ENCODE measurements at regions not wholly inside any gene's neighbourhood (a gene's known extent, or its start where the extent isn't known, plus 50 kb on each side); places are given as distances from the start of the nearest gene placed in this dataset.
"Not testable (repeated sequence)": the region's sequence is repeated elsewhere in the genome, so short reads cannot be mapped to it uniquely, and the experiment has no call there.

- H3K4me3 ChIP-seq (ENCODE audit: low read length in 3 of 3) = no peak overlapping the region
- H3K4me1 ChIP-seq (ENCODE audit: control insufficient read depth in 3 of 3, insufficient read depth in 3 of 3, low read length in 3 of 3) = no peaks in the 10 kb centered on the region
- H3K27me3 ChIP-seq (ENCODE audit: control insufficient read depth in 3 of 3, insufficient read depth in 3 of 3, low read length in 3 of 3) = no peaks in the 10 kb centered on the region
- no peaks in the 10 kb centered on the region for H3K9me3 ChIP-seq (ENCODE audit: control insufficient read depth in 3 of 3, low read length in 3 of 3)
- H3K9ac ChIP-seq (ENCODE audit: low read depth in 1 of 3, low read length in 3 of 3) = no peak overlapping the region
- H3K36me3 ChIP-seq (ENCODE audit: control insufficient read depth in 3 of 3, insufficient read depth in 3 of 3, low read length in 3 of 3) = no peaks in the 10 kb centered on the region
- H3K27ac ChIP-seq (ENCODE audit: low read depth, low read length) = no peak overlapping the region
These were observed 776.9 kb upstream of the CNTN5 start for GRCh38 chr11:98243897-98244296.

- Histone ChIP-seq H3K4me3 (ENCODE audit: low read length in 3 of 3) (no peak overlapping the region), H3K4me1 (ENCODE audit: control insufficient read depth in 3 of 3, insufficient read depth in 3 of 3, low read length in 3 of 3) (no peaks in the 10 kb centered on the region), H3K27me3 (ENCODE audit: control insufficient read depth in 3 of 3, insufficient read depth in 3 of 3, low read length in 3 of 3) (no peaks in the 10 kb centered on the region), H3K27ac (ENCODE audit: low read depth, low read length) (no peak overlapping the region), H3K9me3 (ENCODE audit: control insufficient read depth in 3 of 3, low read length in 3 of 3) (peaks cover 0 to 3% (median 0%) of the 10 kb centered on the region in 3 donors), H3K36me3 (ENCODE audit: control insufficient read depth in 3 of 3, insufficient read depth in 3 of 3, low read length in 3 of 3) (no peaks in the 10 kb centered on the region), H3K9ac (ENCODE audit: low read depth in 1 of 3, low read length in 3 of 3) (no peak overlapping the region)
These were observed 759.8 kb upstream of the CNTN5 start for GRCh38 chr11:98260983-98261382.

- no peaks in the 10 kb centered on the region for H3K9me3 ChIP-seq (ENCODE audit: control insufficient read depth in 3 of 3, low read length in 3 of 3)
- H3K4me1 ChIP-seq (ENCODE audit: control insufficient read depth in 3 of 3, insufficient read depth in 3 of 3, low read length in 3 of 3) = no peaks in the 10 kb centered on the region
- H3K9ac ChIP-seq (ENCODE audit: low read depth in 1 of 3, low read length in 3 of 3) = no peak overlapping the region
- H3K27ac ChIP-seq (ENCODE audit: low read depth, low read length) = no peak overlapping the region
- H3K4me3 ChIP-seq (ENCODE audit: low read length in 3 of 3) = no peak overlapping the region
- no peaks in the 10 kb centered on the region for H3K27me3 ChIP-seq (ENCODE audit: control insufficient read depth in 3 of 3, insufficient read depth in 3 of 3, low read length in 3 of 3)
- H3K36me3 ChIP-seq (ENCODE audit: control insufficient read depth in 3 of 3, insufficient read depth in 3 of 3, low read length in 3 of 3) = no peaks in the 10 kb centered on the region
These were observed 743.4 kb upstream of the CNTN5 start for GRCh38 chr11:98277251-98277912.

DNA sequence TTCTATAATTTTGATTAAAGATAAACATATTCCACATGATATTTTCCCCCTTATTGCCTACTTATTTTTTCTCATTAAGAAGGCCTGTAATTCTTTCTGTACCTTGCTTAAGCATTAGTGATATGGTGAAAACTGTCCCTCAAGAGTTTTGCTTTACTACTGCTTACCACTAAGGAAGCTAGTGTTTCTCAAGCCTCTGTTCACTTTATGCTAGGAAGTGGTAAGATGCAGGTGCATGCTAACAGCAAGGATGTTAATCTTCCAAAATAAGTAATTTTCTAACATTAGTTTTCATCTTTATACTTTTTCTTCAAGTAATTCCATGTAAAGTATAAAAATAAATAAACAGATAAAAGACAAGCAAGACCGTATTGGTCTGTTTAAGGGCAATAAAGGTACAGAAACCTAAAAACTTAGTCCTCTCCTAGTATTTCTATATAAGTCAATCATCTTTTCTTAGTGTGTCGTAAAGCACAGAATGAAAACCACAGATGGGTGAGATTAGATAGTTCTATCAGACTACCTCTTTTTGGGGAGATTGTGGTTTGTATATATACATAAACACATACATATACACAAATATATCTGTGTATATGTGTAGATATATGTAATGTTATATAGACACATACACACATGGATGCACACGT, 731.0 kb upstream of the CNTN5 start:
- Histone ChIP-seq H3K27me3 (ENCODE audit: control insufficient read depth in 3 of 3, insufficient read depth in 3 of 3, low read length in 3 of 3) (no peaks in the 10 kb centered on the region), H3K4me1 (ENCODE audit: control insufficient read depth in 3 of 3, insufficient read depth in 3 of 3, low read length in 3 of 3) (no peaks in the 10 kb centered on the region), H3K9me3 (ENCODE audit: control insufficient read depth in 3 of 3, low read length in 3 of 3) (no peaks in the 10 kb centered on the region), H3K36me3 (ENCODE audit: control insufficient read depth in 3 of 3, insufficient read depth in 3 of 3, low read length in 3 of 3) (no peaks in the 10 kb centered on the region), H3K4me3 (ENCODE audit: low read length in 3 of 3) (no peak overlapping the region), H3K9ac (ENCODE audit: low read depth in 1 of 3, low read length in 3 of 3) (no peak overlapping the region), H3K27ac (ENCODE audit: low read depth, low read length) (no peak overlapping the region)

DNA sequence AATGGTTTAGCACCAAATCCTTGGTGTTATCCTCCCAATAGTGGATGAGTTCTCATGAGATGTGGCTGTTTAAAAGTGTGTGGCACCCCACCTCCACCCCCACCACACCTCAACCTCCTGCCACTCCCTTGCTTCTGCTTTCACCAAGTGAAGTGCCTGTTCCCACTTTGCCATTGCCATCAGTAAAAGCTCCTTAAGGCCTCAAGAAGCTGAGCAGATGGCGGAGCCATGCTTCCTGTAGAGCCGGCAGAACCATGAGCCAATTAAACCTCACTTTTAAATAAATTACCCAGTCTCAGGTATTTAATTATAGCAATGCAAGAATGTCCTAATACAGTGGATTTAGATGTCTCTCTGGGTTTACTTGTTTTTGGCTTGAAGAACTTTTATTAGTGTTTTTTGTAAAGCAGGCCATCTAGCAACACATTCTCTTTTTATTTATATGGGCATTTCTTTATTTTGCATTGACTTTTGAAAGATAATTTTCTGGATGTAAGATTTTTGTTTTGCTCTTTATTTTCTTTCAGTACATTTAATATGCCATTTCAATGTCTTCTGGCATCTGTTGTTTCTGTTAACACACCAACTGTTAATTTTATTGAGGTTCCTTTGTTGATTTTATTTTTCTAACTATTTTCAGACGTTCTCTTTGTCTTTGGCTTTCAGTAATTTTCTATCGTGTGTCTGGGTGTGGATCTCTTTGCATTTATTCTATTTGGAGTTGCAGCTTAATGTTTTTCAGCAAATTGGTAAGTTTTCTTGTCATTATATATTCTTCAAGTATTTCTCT, 724.5 kb upstream of the CNTN5 start:
- Histone ChIP-seq H3K9me3 (ENCODE audit: control insufficient read depth in 3 of 3, low read length in 3 of 3) (no peaks in the 10 kb centered on the region), H3K36me3 (ENCODE audit: control insufficient read depth in 3 of 3, insufficient read depth in 3 of 3, low read length in 3 of 3) (no peaks in the 10 kb centered on the region), H3K27me3 (ENCODE audit: control insufficient read depth in 3 of 3, insufficient read depth in 3 of 3, low read length in 3 of 3) (no peaks in the 10 kb centered on the region), H3K4me1 (ENCODE audit: control insufficient read depth in 3 of 3, insufficient read depth in 3 of 3, low read length in 3 of 3) (no peaks in the 10 kb centered on the region), H3K9ac (ENCODE audit: low read depth in 1 of 3, low read length in 3 of 3) (no peak overlapping the region), H3K4me3 (ENCODE audit: low read length in 3 of 3) (no peak overlapping the region), H3K27ac (ENCODE audit: low read depth, low read length) (no peak overlapping the region)

- no peaks in the 10 kb centered on the region for H3K4me1 ChIP-seq (ENCODE audit: control insufficient read depth in 3 of 3, insufficient read depth in 3 of 3, low read length in 3 of 3)
These were observed 720.0 kb upstream of the CNTN5 start for GRCh38 chr11:98300719-98301118.

GRCh38 chr11:98307827-98308491, 712.8 kb upstream of the CNTN5 start:
- no peaks in the 10 kb centered on the region for H3K36me3 ChIP-seq (ENCODE audit: control insufficient read depth in 3 of 3, insufficient read depth in 3 of 3, low read length in 3 of 3)
- no peaks in the 10 kb centered on the region for H3K27me3 ChIP-seq (ENCODE audit: control insufficient read depth in 3 of 3, insufficient read depth in 3 of 3, low read length in 3 of 3)
- H3K27ac ChIP-seq (ENCODE audit: low read depth, low read length) = no peak overlapping the region
- H3K4me1 ChIP-seq (ENCODE audit: control insufficient read depth in 3 of 3, insufficient read depth in 3 of 3, low read length in 3 of 3) = no peaks in the 10 kb centered on the region
- H3K4me3 ChIP-seq (ENCODE audit: low read length in 3 of 3) = no peak overlapping the region
- no peak overlapping the region for H3K9ac ChIP-seq (ENCODE audit: low read depth in 1 of 3, low read length in 3 of 3)
- H3K9me3 ChIP-seq (ENCODE audit: control insufficient read depth in 3 of 3, low read length in 3 of 3) = no peaks in the 10 kb centered on the region

More at GRCh38 chr11:98300719-98301118, 720.0 kb upstream of the CNTN5 start:
- Histone ChIP-seq H3K27ac (ENCODE audit: low read depth, low read length) (no peak overlapping the region), H3K36me3 (ENCODE audit: control insufficient read depth in 3 of 3, insufficient read depth in 3 of 3, low read length in 3 of 3) (no peaks in the 10 kb centered on the region), H3K9me3 (ENCODE audit: control insufficient read depth in 3 of 3, low read length in 3 of 3) (no peaks in the 10 kb centered on the region), H3K4me3 (ENCODE audit: low read length in 3 of 3) (no peak overlapping the region), H3K9ac (ENCODE audit: low read depth in 1 of 3, low read length in 3 of 3) (no peak overlapping the region), H3K27me3 (ENCODE audit: control insufficient read depth in 3 of 3, insufficient read depth in 3 of 3, low read length in 3 of 3) (no peaks in the 10 kb centered on the region)

DNA sequence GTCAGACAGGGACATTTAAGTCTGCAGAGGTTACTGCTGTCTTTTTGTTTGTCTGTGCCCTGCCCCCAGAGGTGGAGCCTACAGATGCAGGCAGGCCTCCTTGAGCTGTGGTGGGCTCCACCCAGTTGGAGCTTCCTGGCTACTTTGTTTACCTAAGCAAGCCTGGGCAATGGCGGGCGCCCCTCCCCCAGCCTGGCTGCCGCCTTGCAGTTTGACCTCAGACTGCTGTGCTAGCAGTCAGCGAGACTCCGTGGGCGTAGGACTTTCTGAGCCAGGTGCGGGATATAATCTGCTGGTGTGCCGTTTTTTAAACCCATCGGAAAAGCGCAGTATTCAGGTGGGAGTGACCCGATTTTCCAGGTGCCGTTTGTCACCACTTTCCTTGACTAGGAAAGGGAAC, 690.4 kb upstream of the CNTN5 start:
- not testable (repeated sequence) for H3K27ac ChIP-seq (ENCODE audit: low read depth, low read length); H3K9ac ChIP-seq (ENCODE audit: low read depth in 1 of 3, low read length in 3 of 3); H3K36me3 ChIP-seq (ENCODE audit: control insufficient read depth in 3 of 3, insufficient read depth in 3 of 3, low read length in 3 of 3); H3K27me3 ChIP-seq (ENCODE audit: control insufficient read depth in 3 of 3, insufficient read depth in 3 of 3, low read length in 3 of 3); H3K4me1 ChIP-seq (ENCODE audit: control insufficient read depth in 3 of 3, insufficient read depth in 3 of 3, low read length in 3 of 3); H3K4me3 ChIP-seq (ENCODE audit: low read length in 3 of 3); H3K9me3 ChIP-seq (ENCODE audit: control insufficient read depth in 3 of 3, low read length in 3 of 3)

DNA sequence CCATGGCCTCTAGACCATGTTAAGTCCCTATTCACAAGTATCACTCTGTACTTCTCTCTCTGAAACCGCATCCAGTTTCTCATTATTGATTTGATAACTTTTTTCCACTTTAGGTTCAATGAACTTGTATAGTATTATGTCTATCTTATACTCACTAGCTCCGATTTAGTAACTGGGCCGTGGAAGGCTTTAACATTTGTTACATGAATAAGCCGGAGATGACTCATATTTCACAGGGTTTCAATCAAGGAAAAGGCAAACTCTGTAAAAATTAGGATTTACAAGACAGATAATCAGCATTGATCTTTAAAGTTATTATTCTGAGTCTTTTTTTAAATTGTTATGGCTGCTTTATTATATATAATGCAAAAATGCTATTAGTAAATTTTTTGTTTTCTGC, 662.2 kb upstream of the CNTN5 start:
- H3K9ac ChIP-seq (ENCODE audit: low read depth in 1 of 3, low read length in 3 of 3) = no peak overlapping the region
- no peaks in the 10 kb centered on the region for H3K9me3 ChIP-seq (ENCODE audit: control insufficient read depth in 3 of 3, low read length in 3 of 3)
- H3K4me3 ChIP-seq (ENCODE audit: low read length in 3 of 3) = no peak overlapping the region
- no peaks in the 10 kb centered on the region for H3K27me3 ChIP-seq (ENCODE audit: control insufficient read depth in 3 of 3, insufficient read depth in 3 of 3, low read length in 3 of 3)
- H3K4me1 ChIP-seq (ENCODE audit: control insufficient read depth in 3 of 3, insufficient read depth in 3 of 3, low read length in 3 of 3) = no peaks in the 10 kb centered on the region
- H3K36me3 ChIP-seq (ENCODE audit: control insufficient read depth in 3 of 3, insufficient read depth in 3 of 3, low read length in 3 of 3) = no peaks in the 10 kb centered on the region
- H3K27ac ChIP-seq (ENCODE audit: low read depth, low read length) = no peak overlapping the region

DNA sequence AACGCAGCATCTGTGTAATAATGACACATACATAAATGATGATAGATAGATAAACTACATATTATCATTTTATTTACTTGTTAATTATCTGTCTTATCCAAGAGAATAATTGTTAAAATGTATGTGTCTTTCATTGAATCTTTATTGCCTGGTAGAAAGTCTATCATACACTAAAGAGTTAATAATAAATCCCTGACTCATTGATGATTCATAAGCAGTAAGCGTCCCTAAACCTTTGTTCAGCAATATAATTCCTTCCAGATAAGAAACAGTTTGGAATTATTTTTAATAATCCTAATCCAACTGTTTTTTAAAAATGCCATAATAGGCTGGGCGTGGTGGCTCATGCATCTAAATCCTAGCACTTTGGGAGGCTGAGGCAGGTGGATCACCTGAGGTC, 655.6 kb upstream of the CNTN5 start:
- H3K27ac ChIP-seq (ENCODE audit: low read depth, low read length) = no peak overlapping the region
- H3K27me3 ChIP-seq (ENCODE audit: control insufficient read depth in 3 of 3, insufficient read depth in 3 of 3, low read length in 3 of 3) = no peaks in the 10 kb centered on the region
- H3K4me1 ChIP-seq (ENCODE audit: control insufficient read depth in 3 of 3, insufficient read depth in 3 of 3, low read length in 3 of 3) = no peaks in the 10 kb centered on the region
- H3K4me3 ChIP-seq (ENCODE audit: low read length in 3 of 3) = no peak overlapping the region
- H3K36me3 ChIP-seq (ENCODE audit: control insufficient read depth in 3 of 3, insufficient read depth in 3 of 3, low read length in 3 of 3) = no peaks in the 10 kb centered on the region
- H3K9ac ChIP-seq (ENCODE audit: low read depth in 1 of 3, low read length in 3 of 3) = no peak overlapping the region
- no peaks in the 10 kb centered on the region for H3K9me3 ChIP-seq (ENCODE audit: control insufficient read depth in 3 of 3, low read length in 3 of 3)

All from skeletal muscle tissue (tissue), 3 donors.